ENCODE measurements at regions not wholly inside any gene's neighbourhood (a gene's known extent, or its start where the extent isn't known, plus 50 kb on each side); places are given as distances from the start of the nearest gene placed in this dataset.

- no peak for DNase-seq (ENCODE audit: low spot score)
These were observed 82.6 kb upstream of the PDGFD start for GRCh38 chr11:104246590-104246989.

GRCh38 chr11:104238916-104239315, 75.0 kb upstream of the PDGFD start:
- DNase-seq (ENCODE audit: low spot score): no peak

DNA sequence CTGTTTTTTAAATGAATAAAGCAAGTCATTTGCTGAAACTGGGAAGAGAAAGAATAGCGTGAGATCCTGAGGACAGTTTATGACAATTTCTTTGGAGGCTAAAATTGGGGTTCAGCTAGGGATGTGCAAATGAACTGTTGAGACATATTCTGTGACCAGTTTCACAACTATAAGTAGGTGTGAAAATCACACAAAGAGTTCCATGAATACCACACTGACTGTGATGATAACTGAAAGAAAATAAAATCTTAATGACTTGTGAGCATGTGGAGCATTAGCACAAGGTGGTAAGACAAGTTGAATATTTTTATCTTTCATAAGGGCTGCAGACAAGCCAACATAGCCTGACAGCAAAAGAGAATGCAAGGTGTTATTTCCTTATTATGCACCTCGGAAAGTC, 61.1 kb upstream of the PDGFD start:
- DNase-seq (ENCODE audit: low spot score): no peak

- DNase-seq (ENCODE audit: low spot score): no peak
These were observed 58.5 kb upstream of the PDGFD start for GRCh38 chr11:104222464-104222863.

DNA sequence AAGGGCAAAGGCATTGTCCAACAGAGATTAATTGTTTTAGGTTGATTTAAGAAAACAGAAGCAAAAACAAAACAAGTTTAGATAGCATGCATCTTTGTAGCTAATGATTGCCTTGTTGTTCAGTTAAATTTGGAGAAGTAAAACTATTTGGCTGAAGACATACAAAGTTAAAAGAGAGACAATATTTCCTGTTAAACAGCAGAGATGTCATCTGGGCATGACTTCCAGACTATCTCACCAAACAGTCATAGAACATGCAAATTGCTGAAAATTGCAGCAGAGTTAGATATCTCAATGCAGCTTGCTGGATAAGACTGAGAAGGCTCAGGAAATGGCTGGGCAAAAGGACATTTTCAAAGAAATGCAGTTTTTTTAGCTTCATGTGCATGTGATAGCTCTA, 57.5 kb upstream of the PDGFD start:
- DNase-seq (ENCODE audit: low spot score): no peak

DNA sequence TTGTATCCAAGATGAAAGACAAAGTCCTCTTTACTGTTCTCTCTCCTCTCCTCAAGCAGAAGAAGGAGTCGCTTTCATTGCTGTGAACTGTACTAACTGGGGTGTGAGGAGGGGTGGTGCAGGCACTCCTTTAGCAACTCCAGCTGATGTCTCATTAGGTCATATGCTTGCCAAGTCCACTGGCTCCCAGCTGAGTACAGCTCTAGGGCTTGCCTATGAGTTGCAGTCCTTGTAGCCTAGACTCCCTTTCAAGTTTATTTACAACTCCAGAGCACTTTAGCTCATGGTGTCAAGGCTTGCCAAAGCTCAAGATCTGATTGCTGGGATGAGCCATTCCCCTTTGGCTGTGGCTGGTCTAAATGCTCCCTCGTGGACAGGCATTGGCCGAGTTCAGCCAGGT, 55.1 kb upstream of the PDGFD start:
- DNase-seq (ENCODE audit: low spot score): no peak

- no peak for DNase-seq (ENCODE audit: low spot score)
These were observed 50.6 kb upstream of the PDGFD start for GRCh38 chr11:104214517-104214916.

Data from globus pallidus (tissue), 1 donor.